Stimulated activated CD4-positive, alpha-beta T cell treated with anti-CD3 and anti-CD28 coated beads, TNF-alpha, amount 100 ng/mL, for 24 hours (primary cell): ENCODE measurements at regions not wholly inside any gene's neighbourhood (a gene's known extent, or its start where the extent isn't known, plus 50 kb on each side); places are given as distances from the start of the nearest gene placed in this dataset.
"Not testable (repeated sequence)": the region's sequence is repeated elsewhere in the genome, so short reads cannot be mapped to it uniquely, and the experiment has no call there.

Experiments used
- DNase-seq, 3 experiments: peaks; one replicate each; pipeline ENCODE4 v3.0.0-alpha.2; 2020; ENCODE audit warnings: low read depth in 3 of 3

DNA sequence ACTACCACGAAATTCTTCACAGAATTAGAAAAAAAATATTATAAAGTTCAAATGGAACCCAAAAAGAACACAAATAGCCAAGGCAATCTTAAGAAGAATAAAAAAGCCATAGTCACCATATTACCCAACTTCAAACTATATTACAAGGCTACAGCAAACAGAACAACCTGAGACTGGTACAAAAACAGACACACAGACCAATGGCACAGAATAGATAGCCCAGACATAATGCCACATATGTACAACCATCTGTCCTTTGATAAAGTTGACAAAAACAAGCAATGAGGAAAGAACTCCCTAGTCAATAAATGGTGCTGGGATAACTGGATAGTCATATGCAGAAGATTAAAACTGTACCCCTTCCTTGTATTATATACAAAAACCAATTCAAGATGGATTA lies 808.5 kb upstream of the ZWINT start:
- DNase-seq, result no peak

DNA sequence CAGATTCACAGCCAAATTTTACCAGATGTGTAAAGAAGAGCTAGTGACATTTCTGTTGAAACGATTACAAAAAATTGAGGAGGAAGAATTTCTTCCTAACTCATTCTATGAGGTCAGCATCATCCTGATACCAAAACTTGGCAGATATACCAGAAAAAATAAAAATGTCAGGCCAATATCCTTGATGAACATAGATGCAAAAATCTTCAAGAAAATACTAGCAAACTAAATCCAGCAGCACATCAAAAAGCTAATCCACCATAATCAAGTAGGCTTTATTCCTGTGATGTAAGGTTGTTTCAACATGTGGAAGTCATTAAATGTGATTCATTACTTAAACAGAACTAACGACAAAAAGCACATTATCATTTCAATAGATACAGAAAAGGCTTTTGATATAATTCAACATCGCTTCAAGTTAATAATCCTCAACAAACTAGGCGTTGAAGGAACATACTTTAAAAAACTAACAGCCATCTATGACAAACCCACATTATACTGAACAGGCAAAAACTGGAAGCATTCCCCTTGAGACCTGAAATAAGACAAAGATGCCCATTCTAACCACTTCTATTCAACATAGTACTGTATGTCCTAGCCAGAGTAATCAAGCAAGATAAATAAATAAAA lies 807.7 kb upstream of the ZWINT start:
- no peak for DNase-seq

DNA sequence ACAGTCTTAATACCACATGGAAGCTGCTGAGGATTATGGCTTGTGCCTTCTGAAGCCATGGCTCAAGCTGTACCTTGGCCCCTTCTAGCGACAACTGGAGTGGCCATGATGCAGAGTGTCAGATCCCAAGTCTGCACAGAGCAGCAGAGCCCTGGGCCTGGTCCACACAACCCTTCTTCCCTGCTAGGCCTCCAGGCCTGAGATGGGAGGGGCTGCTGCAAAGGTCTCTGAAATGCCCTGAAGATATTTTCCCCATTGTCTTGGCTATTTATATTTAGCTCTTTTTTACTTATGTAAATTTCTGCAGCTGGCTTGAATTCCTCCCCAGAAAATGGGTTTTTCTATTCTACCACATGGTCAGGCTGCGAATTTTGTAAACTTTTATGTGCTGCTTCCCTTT lies 804.6 kb upstream of the ZWINT start:
- no peak for DNase-seq

DNA sequence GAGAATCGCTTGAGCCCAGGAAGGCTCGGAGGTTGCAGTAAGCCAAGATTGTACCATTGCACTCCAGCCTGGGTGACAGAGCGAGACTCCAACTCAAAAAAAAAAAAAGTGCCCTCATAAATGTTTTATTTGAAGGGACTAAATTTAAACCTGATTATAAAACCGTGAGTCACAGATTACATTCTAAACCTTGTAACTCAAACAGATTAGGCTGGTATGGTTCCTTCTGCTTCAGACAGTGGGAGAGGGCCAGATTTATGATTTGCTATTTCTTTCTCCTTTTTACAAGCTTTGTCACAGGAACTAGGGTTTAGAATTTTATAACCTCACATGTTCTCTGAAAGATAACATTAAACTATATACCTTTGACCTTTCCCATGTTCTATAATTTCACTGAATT lies 801.2 kb upstream of the ZWINT start:
- DNase-seq, result no peak

DNA sequence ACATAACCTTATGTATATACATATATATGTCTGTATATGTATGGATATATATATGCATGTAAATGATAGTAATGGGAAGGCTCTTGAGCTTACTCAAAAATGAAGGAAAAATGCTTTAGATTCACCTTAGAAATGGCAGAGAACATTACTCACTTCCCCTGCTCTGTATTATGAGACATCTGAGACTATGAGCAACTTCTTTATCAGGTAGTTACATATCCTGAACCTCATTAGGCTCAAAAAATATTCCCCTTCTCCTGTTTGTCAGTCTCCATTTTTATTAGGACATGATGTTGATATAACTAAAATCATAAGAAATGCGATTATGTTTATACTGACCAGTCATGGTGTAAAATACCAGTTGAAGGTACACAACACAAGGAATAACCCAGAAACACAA lies 800.1 kb upstream of the ZWINT start:
- no peak for DNase-seq

DNA sequence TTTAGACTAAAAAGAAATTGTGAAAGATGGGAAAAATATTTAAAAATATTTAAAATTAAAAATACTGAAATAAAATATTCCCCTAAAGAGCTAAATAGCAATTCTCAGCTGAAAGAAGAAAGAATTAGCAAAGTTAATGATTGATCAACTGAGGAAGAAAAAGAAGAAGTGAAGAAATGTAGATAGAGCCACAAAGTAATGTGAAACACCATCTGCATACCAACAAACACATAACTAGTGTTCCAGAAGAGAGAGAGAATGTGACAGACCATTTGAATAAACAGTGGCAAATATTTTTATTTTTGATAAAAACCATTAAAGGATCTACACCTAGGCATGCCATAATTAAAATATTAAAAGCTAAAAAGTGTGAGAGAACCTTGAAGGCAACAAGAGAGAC lies 784.5 kb upstream of the ZWINT start:
- DNase-seq, result no peak

DNA sequence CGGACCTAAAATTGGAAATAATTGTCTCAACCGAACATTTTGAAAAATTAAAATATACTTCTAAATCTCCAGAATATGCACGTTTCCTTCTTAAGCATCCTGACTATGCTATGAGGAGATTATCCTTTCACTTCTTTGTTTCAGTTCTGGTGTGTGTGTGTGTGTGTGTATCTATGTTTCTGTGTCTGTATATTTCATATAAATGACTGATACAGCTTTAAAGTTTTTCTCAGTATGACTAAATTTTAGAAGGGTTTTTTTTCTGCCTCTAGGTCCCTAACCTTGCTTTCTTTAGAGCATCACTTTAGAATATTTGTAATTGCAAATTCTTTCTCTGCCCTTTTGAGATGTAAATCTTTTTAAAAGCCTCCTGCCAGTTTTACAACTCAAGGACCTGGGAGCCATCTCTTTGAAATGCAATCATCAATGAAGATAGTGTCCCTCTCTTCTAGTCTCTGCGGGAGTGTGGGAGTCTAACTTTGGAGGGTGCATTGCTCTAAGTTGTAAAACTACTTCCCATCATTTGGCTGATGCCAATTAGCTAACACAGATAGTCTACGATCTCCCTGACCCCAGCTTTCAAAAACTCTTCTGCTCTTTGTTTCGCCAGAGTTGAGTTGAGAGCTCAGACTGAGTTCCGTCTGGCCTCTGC lies 782.0 kb upstream of the ZWINT start:
- no peak for DNase-seq

DNA sequence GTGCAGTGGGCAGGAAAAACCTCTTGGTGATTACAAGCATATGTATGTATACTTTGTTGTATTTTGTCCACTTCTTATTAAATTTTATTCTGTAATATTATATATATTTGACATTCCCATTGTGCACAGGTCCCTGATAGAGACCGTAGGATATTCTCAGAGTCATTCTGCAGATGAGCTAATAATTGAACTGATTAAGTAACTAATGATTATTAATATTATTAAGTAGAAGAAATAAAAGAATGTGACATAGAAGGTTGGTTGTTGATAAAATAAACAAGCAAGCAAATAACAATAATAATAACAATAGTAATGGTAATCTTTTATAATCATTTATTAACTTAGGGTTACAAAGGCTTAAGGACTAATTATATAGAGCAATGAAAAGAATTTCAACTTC lies 780.6 kb upstream of the ZWINT start:
- no peak for DNase-seq

DNA sequence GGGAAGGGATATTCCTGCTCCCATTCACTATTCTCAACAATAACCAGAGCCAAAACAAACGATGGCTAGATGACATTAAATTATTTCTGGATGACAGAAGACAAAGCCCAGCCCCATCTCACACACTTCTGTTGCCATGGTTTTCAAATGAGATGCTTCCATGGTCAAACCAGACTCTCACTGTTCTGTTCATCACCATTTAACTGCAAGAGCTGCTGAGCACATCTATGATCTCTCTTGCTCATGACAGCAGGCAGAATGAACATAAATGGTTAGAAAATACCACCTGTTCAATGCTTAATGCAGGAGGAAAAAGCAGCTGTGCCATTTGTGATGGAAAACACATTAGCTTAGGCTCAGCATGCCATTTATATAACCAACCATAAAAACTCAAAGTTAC lies 758.6 kb upstream of the ZWINT start:
- DNase-seq, result no peak

DNA sequence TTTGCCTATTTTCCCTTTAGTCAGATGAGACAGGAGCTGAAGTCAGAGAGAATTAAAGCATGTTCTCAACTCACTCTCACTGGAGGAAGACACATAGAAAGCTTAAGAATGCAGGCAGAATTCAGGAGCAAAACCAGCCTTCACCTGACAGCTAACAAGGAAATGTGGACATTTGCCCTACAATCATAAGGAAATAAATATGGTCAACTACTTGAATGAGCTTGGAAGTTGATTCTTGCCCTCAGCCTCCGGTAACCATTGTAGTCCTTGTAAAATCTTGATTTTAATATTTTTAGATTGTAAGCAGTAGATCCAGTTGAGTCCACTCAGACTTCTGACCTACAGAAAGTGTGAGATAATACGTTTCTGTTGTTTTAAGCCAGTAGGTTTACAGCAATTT lies 752.5 kb upstream of the ZWINT start:
- no peak for DNase-seq

DNA sequence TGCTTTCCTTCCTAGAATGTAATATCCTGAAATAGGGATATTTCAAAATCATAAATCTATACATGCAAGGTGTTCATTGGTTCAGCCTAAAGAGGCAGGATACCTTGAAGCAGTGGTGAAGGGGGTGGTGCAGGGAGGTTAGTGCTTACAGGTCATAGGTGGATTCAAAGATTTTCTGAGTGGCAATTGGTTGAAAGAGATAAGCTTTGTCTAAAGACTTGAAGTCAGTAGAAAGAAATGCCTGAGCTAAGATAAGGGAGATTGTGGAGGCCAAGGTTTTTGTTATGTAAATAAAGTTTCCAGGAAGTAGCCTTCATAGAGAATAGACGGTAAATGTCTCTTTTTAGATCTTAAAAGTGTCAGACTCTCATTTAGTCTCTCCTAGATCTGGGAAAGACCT lies 741.2 kb upstream of the ZWINT start:
- DNase-seq, result no peak

DNA sequence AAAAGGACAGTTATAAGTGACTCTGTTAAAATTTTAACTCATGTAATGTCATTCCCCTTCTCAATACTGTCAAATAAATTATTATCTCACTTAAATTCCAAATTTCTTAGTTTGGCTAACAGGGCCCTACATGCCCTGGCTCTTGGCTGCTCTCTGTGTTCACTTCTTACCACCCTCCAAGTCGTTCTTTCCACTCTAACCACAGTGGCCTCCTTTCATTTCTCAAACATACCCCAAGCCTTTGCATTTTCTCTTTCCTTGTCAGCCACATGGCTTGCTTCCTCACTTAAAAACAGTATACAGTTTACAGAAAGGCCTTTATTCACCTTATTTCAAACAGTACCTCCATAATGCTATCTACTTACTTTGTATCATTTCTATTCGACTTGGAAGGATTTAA lies 737.1 kb upstream of the ZWINT start:
- DNase-seq, result no peak

DNA sequence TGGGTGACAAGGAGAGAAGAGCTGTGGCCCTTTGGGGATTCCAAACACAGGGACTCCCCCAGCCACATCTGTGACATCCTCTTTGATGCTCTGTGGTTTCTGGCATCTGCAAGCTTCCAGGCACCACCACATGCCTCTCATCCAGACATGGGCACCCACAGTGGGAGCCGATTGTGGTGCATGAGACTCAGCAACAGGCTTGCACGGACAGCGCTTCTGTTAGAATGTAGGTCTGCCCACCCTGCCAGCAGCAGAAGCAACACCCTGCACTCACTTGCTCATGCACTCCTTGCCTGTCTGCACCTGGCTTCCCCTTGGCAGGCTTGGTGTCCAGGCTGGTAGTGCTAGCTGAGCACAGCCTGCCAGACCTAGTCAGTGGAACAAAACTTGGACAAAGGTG lies 735.0 kb upstream of the ZWINT start:
- no peak for DNase-seq

DNA sequence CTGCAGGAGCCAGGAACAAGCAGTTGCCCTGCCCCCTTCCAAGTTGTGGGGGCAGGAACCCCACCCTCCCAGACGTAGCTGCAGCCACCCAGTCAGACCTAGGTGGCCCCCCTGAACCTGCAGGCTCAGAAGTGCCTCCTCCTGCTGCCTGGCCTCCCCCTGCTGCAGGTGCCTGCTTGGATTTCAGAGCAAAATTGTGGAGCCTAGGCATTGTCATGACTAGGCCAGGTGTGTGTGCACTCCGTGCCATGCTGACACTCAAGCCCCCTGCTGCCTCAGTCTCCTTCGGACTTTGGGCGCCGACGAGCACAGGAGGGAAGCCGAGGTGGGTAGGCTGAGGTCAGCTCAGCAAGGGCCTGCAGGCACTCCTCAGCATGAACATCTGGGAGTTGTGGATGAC lies 733.9 kb upstream of the ZWINT start:
- no peak for DNase-seq

DNA sequence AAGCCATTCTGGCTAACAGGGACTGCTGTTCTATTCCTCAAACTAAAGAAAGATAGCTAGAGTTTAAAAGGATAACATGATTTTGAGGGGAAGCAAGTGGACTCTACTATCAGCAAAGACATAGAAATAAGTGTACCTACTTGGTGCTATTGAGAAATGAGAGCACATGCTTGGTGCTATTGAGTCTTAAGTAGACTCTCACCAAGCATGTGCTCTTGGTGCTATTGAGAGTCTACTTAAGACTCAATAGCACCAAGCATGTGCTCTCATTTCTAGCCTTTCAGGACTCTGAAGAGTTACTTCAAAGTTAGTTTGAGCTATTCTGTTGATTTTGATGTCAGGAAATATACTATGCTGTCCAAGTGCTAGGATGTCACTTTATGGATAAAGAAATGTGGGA lies 733.0 kb upstream of the ZWINT start:
- no peak for DNase-seq

DNA sequence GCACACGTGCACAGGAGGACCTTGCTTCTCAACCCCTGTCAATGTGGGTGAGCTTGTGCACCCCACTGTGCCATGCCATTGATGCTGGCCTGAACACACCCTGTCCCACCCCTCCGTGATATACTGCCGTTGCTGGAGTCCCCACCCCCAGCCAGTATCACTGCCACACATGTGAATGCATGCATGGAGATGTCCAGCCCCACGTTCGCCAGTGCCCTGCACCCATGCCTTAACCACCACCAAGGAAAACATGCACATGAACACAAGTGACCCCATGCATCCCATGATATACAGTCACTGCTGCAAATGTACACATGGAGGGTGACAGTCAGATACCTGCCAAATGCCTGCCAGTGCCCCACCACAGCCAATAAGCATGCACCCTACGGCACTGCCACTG lies 692.5 kb upstream of the ZWINT start:
- no peak for DNase-seq

DNA sequence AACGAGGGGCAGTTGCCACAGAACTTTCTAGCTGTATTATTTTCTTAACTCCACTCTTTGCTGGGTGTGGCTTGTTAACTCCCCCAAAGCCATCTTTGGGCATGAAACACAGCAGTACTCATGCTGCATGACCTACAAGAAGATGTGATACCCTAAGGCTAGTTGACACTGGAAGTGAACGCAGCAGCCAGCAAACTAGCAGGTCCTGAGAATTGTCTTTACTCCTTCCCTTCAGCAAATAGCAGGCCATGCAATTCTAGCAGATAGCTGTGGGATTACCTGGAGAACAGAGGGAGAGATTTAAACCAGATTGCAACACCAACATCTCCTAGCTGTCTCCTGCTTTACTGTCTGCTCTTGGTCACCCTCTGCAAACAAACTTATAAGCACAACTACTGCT lies 688.0 kb upstream of the ZWINT start:
- no peak for DNase-seq

DNA sequence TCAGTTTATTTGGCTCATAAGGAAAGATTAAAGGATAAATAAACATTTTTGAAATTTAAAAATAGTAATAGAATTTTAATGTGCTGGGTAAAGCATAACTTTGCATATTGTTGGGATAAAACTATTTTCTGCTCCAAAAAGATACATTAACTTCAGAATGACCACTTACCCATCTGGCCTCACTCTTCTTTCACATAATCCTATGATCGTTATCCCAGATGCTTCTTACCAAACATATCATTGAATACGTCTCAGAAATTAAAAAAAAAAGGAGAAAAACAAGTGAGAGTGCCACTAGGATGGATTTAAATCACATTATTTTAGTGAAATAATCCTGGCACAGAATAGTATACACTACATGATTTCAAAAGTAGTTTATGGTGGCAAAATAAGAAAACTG lies 677.5 kb upstream of the ZWINT start:
- DNase-seq, result no peak

DNA sequence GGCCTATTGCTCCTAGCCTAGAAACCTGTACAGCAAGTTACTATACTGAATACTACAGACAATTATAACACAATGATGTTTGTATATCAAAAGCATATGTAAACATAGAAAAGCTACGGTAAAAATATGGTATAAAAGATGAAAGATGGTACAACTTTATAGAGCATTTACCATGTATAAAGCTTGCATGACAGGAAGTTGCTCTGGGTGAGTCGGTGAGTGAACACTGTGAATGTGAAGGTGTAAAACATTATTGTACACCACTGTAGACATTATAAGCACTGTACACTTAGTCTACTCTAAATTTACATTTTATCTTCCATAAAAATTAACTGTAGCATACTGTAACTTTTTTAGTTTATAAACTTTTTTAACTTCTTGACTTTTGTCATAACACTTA lies 674.3 kb upstream of the ZWINT start:
- no peak for DNase-seq

DNA sequence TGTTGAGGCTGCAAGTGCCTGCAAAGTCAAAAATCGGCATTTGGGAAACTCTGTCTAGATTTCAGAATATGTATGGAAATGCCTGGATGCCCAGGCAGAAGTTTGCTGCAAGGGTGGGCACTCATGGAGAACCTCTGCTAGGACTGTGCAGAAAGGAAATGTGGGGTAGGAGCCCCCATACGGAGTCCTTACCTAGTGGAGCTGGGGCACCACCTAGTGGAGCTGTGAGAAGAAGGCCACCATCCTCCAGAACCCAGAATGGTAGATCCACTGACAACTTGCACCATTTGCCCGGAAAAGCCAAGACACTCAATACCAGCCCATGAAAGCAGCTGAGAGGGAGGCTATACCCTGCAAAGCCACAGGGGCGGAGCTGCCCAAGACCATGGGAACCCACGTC lies 671.2 kb upstream of the ZWINT start:
- DNase-seq, result not testable (repeated sequence)

DNA sequence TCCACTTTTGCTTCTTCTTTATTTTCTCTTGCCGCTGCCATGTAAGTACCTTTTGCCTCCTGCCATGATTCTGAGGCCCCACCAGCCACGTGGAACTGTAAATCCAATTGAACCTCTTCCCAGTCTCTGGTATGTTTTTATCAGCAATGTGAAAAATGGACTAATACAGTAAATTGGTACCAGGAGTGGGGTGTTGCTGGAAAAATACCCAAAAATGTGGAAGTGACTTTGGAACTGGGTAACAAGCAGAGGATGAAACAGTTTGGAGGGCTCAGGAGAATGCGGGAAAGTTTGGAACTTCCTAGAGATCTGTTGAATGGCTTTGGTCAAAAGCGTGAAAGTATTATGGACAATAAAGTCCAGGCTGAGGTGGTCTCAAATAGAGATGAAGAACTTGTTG lies 670.3 kb upstream of the ZWINT start:
- DNase-seq, result no peak

DNA sequence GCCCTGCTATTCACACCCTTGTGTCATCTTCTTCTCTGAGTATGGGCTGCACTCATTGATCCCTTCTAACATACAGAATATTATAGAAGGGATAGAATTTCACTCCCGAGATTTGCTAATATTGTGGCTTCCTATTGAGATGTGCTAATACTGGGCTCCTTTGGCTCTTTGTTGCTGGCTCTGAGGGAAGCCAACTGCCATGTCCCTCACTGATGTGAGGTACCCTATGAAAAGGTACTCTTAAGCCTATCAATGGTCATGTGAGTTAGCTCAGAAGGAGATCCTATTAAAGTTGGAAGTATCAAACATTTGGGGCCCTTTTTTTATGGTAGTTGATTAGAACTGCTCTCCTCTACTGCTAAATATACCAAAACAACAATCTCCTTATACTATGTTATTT lies 665.2 kb upstream of the ZWINT start:
- no peak for DNase-seq

DNA sequence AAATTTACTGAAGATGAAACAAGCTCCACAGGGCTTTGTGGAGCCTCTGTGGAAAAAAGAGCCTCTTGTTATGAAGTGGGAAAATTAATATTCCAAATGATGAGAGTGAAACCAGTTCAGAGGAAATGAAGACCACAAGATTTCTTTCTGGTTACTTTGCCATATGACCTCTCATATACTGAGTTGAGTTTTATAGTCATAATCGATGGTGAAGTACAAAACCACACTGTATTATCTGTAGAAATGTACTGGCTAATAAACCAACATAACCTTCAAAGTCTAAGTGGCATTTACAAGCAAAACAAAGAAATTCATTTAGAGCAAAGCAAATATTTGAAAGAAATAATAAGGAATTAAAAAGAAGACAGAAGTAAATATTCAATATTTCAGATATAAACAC lies 662.6 kb upstream of the ZWINT start:
- no peak for DNase-seq

DNA sequence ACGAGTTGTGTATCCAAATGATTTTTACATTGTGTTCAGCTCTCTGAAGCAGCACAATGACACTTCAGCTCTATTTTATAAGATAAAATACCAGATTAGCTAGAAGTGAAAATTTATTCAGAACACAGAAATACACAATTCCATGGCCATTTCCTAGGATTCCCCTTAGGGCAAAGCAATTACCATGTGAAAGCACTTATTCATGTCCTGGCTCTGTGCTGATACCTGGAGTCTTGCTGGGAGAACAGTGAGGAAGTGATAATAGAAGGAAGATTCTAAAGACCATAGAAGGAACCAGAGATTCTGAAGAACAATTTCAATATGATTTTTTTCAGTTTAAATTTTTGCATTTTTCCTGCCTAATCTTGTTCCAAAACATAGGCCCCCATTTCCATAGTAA lies 657.4 kb upstream of the ZWINT start:
- no peak for DNase-seq
